Stomach (tissue), 8 donors: ENCODE measurements at regions not wholly inside any gene's neighbourhood (a gene's known extent, or its start where the extent isn't known, plus 50 kb on each side); places are given as distances from the start of the nearest gene placed in this dataset.

ENCODE experiments used
- DNase-seq, 2 donors: peaks; one replicate each; pipeline versions ENCODE4 v3.0.0 to v3.0.0-alpha.2; 2013 to 2019
- H3K27ac ChIP-seq, 5 donors: fragments of 200-600 bp in 4 of 5; sonication (generic) in 4 of 5; one replicate each; pipeline ENCODE4 v1.5.1; 2013 to 2019; ENCODE audit warnings: mild to moderate bottlenecking in 1 of 5, moderate library complexity in 1 of 5
- H3K27me3 ChIP-seq, 3 donors: fragments of 200-600 bp; sonication (generic); one replicate each; pipeline ENCODE4 v1.5.1; 2017 to 2019; ENCODE audit warnings: mixed run types in 1 of 3
- H3K36me3 ChIP-seq, 4 donors: fragments of 200-600 bp; sonication (generic); 1 replicate in 3 of 4; 2 replicates in 1 of 4; pipeline ENCODE4 v1.5.1; 2016 to 2019
- H3K4me1 ChIP-seq, 4 donors: fragments of 200-600 bp; sonication (generic); one replicate each; pipeline ENCODE4 v1.5.1; 2016 to 2019
- H3K4me3 ChIP-seq, 4 donors: fragments of 200-600 bp; sonication (generic) in 3 of 4; one replicate each; pipeline ENCODE4 v1.5.1; 2016 to 2019; ENCODE audit warnings: mild to moderate bottlenecking in 1 of 4
- H3K9me3 ChIP-seq, 4 donors: fragments of 200-600 bp; sonication (generic); one replicate each; pipeline ENCODE4 v1.5.1; 2016 to 2019
- CTCF ChIP-seq, 7 experiments: fragments of 450-650 bp in 4 of 7; fragments of 200-600 bp in 3 of 7; sonication (generic) in 3 of 7; IDR thresholded peaks; one replicate each; pipeline ENCODE4 v1.5.1; 2016 to 2019; ENCODE audit warnings: antibody characterized with exemption in 7 of 7, control low read depth in 2 of 7, mild to moderate bottlenecking in 1 of 7
- EP300 ChIP-seq: sonication (generic); formaldehyde crosslinking; IDR thresholded peaks from one replicate; pipeline ENCODE4 v1.6.1; 2017; ENCODE audit warnings: antibody characterized with exemption
- POLR2A ChIP-seq, 4 donors: fragments of 450-650 bp; IDR thresholded peaks; one replicate each; pipeline ENCODE4 v1.6.1; 2016; ENCODE audit warnings: antibody characterized with exemption in 4 of 4, control low read depth in 2 of 4, mild to moderate bottlenecking in 1 of 4, moderate library complexity in 1 of 4
- POLR2AphosphoS5 ChIP-seq, 3 donors: sonication (generic); formaldehyde crosslinking; IDR thresholded peaks; one replicate each; pipeline ENCODE4 v1.6.1; 2016; ENCODE audit warnings: antibody characterized with exemption in 3 of 3
- WGBS, 5 donors: extraction: QIAGEN DNeasy Blood & Tissue Kit in 3 of 5; methylation state at CpG; one replicate each; pipeline versions ENCODE4 v1.1.5 to v1.1.7; 2013 to 2018; 5-methylcytosine and 5-hydroxymethylcytosine counted together
- intact Hi-C: fragments of 100-400 bp; cut with DNase I; formaldehyde crosslinking; loops from one replicate; pipeline ENCODE4 v1.15.1; 2023; ENCODE audit warnings: low total_unique reads
- donor health status: healthy with polysubstance abuse.
- donor health status: Bipolar disorder and iron deficiency.
- donor health status: healthy.

GRCh38 chr5:125331987-125332598 is 585.7 kb upstream of the ZNF608 start:
- 72 to 87% (median 84%) methylated on average over 1 of the region's 1 CpG for WGBS, 5 donors
- TF ChIP-seq EP300 (no peak), CTCF (IDR thresholded peaks at IDR 0.05) (no peak), POLR2AphosphoS5 (IDR thresholded peaks at IDR 0.05) (no peak), POLR2A (IDR thresholded peaks at IDR 0.05) (no peak)
- no peak for DNase-seq
- Histone ChIP-seq H3K27ac (no peak overlapping the region), H3K4me3 (no peak overlapping the region), H3K9me3 (no peaks in the 10 kb centered on the region), H3K36me3 (no peaks in the 10 kb centered on the region), H3K4me1 (no peaks in the 10 kb centered on the region), H3K27me3 (no peaks in the 10 kb centered on the region)
- intact Hi-C loops = no loop called here

- DNase-seq = no peak
- WGBS, 5 donors = 63 to 81% (median 70%) methylated on average over 2 of the region's 2 CpGs
- Histone ChIP-seq H3K4me3 (no peak overlapping the region), H3K4me1 (no peaks in the 10 kb centered on the region), H3K27ac (no peak overlapping the region), H3K27me3 (no peaks in the 10 kb centered on the region), H3K36me3 (no peaks in the 10 kb centered on the region), H3K9me3 (no peaks in the 10 kb centered on the region)
- intact Hi-C loops = no loop called here
- TF ChIP-seq POLR2AphosphoS5 (IDR thresholded peaks at IDR 0.05) (no peak), EP300 (no peak), CTCF (IDR thresholded peaks at IDR 0.05) (no peak), POLR2A (IDR thresholded peaks at IDR 0.05) (no peak)
Observed at GRCh38 chr5:125333416-125333815, 587.0 kb upstream of the ZNF608 start.

- no peak overlapping the region for H3K27ac ChIP-seq
- intact Hi-C loops = no loop called here
- DNase-seq = no peak
- H3K4me1 ChIP-seq = no peaks in the 10 kb centered on the region
- TF ChIP-seq EP300 (no peak), POLR2A (IDR thresholded peaks at IDR 0.05) (no peak), CTCF (IDR thresholded peaks at IDR 0.05) (no peak), POLR2AphosphoS5 (IDR thresholded peaks at IDR 0.05) (no peak)
- WGBS, 5 donors = 40 to 46% (median 43%) methylated on average over 2 of the region's 2 CpGs
- H3K27me3 ChIP-seq = no peaks in the 10 kb centered on the region
- no peaks in the 10 kb centered on the region for H3K9me3 ChIP-seq
- no peak overlapping the region for H3K4me3 ChIP-seq
- no peaks in the 10 kb centered on the region for H3K36me3 ChIP-seq
Observed at GRCh38 chr5:125336401-125336800, 590.0 kb upstream of the ZNF608 start.

GRCh38 chr5:125337294-125337693 is 590.9 kb upstream of the ZNF608 start:
- 69 to 79% (median 69%) methylated on average over 2 of the region's 2 CpGs for WGBS, 5 donors
- H3K9me3 ChIP-seq = no peaks in the 10 kb centered on the region
- peak in 1 of 3 donors; percentile 13 for TF ChIP-seq POLR2AphosphoS5 (IDR thresholded peaks at IDR 0.05)
- no peak for TF ChIP-seq CTCF (IDR thresholded peaks at IDR 0.05)
- no peak for TF ChIP-seq POLR2A (IDR thresholded peaks at IDR 0.05)
- no peak for TF ChIP-seq EP300
- no peak overlapping the region for H3K4me3 ChIP-seq
- no peak overlapping the region for H3K27ac ChIP-seq
- no peaks in the 10 kb centered on the region for H3K36me3 ChIP-seq
- intact Hi-C loops = no loop called here
- DNase-seq = no peak
- H3K27me3 ChIP-seq = no peaks in the 10 kb centered on the region
- no peaks in the 10 kb centered on the region for H3K4me1 ChIP-seq
